Renal cortex interstitium (tissue), 11 donors: ENCODE measurements at regions not wholly inside any gene's neighbourhood (a gene's known extent, or its start where the extent isn't known, plus 50 kb on each side); places are given as distances from the start of the nearest gene placed in this dataset.
"Not testable (repeated sequence)": the region's sequence is repeated elsewhere in the genome, so short reads cannot be mapped to it uniquely, and the experiment has no call there.

ENCODE experiments used
- DNase-seq, 11 donors: peaks; one replicate each; pipeline ENCODE4 v3.0.0-alpha.2; 2013; ENCODE audit warnings: low read depth in 9 of 11, low spot score in 4 of 11; ENCODE audit errors: extremely low read depth in 1 of 11

DNA sequence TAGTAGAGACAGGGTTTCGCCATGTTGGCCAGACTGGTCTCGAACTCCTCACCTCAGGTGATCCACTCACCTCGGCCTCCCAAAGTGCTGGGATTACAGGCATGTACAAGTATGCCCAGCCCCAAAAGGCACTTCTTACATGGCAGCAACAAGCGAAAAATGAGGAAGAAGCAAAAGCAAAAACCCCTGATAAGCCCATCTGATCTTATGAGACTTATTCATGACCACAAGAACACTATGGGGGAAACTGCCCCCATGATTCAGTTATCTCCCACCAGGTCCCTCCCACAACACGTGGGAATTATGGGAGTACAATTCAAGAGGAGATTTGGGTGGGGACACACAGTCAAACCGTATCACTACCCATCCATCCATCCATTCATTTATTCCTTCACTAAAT is 163.0 kb upstream of the PDE7B start:
- DNase-seq, result not testable (repeated sequence)

DNA sequence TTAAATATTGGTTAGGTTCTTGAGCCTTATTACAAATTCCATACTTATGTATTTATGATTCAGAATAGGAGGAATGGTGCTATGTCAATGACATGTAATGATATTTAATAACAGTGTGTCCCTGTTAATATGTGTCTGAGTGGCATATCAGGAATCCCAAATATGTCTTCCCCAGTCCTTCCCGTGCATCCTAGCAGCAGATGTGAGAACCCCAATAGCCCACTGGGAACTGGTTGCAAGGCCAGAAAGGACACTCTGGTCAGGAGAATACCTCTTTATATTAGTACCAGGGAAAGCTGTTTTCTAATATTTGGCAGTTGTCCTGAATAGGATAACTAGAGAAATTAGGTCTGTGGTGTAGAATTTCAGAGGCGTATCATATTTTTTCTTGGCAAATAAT is 159.1 kb upstream of the PDE7B start:
- no peak for DNase-seq

DNA sequence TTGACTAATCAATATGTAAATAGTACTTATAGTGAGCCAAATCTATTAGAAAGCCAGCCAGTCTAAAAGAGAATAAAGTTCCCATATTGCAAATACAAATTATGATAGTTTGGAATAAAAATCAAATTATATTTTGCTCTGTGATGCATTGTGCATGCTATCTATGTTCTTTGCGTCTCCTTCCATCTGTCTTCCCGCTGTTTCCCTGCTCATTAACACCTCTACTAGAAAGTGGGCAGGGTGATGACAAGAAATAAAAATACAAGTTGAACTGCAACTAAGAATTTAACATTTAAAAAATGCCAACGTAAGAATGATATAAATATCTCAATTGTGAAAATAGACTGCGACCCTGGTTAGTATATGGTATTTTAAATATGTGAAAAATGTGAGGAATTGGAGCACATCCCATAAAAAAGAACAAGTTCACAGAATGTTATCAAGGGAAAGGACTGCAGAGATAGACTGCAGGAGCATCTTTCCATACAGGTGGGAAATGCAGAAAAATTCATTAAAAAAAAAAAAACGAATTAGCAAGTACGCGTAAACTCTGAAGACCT is 157.6 kb upstream of the PDE7B start:
- no peak for DNase-seq

DNA sequence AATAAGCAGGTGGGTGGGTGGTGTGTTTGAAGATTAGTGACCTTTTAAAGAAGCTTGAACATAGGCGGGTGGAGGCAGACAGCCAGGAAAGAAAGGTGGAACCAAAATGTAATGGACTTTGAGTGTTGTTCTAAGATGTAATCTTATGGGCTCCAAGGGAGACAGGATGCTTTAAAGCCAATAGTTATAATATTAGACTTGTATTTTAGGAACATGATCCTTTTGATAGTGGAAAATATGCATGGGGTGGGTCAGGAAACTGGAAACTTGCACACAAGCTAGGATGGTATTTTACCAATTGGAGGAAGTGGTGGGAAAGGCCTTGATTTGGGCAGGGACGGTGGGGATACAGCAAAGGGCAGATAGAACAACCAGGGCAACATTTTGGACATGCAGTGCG is 151.8 kb upstream of the PDE7B start:
- DNase-seq, result no peak

DNA sequence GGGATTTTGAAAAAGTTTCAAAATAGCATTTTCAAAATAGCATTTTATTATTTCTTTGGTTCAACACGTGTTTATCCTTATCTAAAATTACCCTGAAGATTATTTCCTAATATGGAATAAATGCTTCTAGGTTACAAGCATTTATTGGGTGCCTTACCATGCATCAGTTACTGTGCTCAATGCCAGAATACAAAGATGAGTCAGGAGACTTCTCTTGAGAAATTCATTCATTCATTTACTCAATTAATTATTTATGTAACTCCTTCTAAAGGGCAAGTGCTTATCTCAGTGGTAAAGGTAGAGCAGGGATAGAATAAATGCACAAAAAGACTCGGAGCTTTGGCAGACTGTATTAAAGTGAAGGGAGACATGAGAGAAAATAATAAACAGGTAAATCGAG is 150.1 kb upstream of the PDE7B start:
- no peak for DNase-seq

DNA sequence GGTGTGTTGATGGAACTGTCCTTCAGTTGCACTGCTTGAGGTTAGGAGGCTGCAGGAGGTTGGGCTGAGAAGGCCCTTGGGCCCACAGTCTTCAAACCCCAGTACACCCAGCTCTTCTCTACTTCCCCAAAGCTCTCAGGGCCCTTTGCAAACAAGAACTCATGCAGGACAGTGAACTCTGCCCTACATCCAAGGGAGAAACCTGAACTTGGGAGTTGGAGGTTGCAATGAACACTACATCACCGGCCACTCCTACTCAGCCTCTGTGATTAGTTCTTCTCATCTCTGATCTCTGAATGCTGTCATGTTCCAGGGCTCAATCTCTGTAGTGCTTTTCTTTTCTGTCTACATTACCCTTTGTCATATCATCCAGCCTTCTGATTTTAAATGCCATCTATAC is 148.5 kb upstream of the PDE7B start:
- DNase-seq, result no peak

DNA sequence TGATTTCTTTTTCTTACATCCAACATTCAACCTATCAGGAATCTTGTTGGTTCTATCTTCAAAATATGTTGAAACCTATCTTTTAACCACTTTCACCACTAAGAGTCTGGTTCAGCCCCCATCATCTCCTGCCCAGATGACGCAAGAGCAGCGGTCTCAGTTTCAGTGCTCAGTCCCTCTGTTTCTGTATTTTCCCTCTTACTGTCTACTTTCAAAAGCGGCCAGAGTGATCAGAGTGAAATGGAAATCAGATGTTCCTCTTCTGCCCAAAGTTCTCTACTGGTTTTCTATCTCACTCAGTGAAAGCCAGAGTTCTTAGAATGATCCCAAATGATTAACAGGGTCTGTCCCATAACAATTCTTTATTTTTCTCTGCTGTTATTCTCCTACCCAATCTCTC is 147.9 kb upstream of the PDE7B start:
- no peak for DNase-seq

DNA sequence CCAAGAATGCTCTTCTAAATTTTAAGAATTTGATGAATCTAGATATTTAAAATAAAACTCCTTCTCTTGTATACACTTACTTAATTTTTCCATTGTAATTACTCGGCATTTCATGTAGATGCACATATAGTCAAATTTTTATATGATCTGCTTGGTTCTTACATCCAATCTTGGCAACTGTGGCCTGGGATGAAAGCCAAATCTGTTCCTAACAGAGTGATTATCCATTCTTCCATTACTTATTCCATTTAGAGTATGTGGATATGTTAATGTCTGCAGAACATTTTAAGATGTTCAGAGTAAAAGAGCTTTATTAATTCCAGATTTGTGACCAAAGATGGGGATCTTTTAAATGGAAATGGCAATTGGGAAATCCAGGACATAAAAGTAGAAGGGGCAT is 144.1 kb upstream of the PDE7B start:
- no peak for DNase-seq

DNA sequence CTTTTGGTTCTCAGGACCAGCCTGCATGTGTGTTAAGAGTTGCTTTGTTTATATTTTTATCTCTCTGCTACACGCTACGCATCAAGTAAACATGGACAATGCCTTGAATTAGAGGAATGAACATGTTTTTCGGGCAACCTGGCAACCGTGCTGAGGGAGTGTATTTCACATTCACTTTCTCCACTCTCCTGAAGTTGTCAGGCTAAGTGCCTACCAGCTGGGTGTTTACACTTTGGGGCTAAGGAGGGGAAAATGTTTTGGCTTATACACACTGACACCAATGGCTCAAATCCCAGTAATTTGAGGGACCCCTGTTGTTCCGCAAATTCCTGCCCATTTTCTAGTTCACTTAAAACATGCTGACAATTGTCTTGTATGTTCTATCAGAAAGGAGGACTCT is 141.5 kb upstream of the PDE7B start:
- DNase-seq, result no peak

DNA sequence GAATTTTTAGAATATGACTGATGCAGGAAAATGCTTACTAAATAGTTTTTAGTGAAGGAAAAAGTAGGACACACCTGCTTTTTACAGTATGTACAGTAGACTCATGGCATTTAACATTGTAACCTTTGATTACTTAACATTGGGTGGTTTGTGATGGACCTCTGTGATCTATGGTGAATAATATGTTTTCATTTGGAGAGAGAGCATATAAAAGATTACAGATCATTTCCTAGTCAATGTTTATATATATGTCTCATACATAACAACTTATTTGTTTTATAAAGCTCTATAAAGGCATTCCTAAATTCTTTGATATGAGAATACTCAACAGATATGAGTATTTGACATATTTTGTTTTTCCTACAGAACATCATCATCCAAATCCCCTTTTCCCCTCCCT is 129.3 kb upstream of the PDE7B start:
- DNase-seq, result no peak

DNA sequence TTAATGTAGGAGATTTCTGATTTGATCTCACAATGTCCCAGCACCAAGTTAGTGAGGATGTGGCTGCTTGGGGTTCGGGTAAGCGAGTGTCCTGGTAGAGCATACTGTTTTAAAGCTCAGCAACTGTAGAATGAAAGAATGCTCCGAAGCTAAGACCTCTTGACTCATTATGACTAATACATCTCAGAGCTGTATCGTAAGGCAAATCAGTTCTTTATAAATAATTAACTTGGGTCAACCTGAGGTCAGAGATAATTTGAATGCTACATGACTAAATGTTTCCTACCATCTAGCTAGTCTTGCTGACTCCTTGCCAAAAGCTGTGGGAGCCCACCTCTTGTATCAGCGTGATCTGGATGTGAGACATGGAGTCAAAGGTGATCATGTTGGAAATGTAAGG is 128.8 kb upstream of the PDE7B start:
- DNase-seq, result peak in 4 of 11 donors; percentile 13 to 27 (median 16)

DNA sequence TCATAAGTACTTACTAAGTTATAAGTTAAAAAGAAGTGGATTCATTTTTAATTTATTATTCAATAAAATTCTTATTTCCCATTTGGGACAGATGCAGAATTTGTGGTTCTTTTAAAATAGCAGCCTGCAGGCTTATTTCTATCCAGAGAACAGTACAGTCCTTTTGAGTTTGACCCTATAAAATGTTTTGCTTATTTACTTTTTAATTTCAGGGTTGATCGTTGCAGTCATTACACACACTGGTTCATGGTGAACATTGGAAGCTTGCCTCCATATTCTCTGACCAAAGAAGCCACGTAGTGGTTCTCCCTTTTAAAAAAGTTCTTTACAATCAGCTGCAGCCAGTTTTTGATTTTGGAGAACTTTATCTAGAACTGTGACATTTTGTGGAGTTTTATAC is 122.9 kb upstream of the PDE7B start:
- DNase-seq, result no peak

DNA sequence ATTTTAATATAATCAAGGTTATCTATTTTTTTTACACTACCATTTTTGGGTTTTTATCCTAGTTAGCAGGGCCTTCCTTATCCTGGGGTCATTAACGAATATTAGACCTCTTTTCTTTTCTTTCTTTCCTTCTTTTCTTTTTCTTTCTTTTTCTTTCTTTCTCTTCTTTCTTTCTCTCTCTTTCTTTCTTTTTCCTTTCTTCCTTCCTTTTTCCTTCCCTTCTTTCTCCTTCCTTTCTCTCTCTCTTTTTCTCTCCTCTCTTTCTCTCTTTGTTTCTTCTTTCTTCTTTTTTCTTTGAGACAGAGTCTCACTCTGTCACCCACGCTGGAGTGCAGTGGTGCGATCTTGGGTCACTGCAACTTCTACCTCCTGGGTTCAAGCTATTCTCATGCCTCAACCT is 120.4 kb upstream of the PDE7B start:
- no peak for DNase-seq

DNA sequence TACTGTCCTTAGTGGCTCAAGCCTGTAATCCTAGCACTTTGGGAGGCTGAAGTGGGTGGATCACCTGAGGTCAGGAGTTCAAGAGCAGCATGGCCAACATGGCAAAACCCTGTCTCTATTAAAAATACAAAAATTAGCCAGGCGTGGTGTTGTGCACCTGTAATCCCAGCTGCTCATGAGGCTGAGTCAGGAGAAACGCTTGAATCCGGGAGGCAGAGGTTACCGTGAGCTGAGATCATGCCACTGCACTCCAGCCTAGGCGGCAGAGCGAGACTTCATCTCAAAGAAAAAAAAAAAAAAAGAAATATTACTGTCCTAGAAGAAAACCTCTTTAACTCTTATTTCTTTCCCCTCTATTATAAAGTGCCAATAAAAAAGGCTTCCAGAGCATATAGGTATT is 115.2 kb upstream of the PDE7B start:
- not testable (repeated sequence) for DNase-seq

DNA sequence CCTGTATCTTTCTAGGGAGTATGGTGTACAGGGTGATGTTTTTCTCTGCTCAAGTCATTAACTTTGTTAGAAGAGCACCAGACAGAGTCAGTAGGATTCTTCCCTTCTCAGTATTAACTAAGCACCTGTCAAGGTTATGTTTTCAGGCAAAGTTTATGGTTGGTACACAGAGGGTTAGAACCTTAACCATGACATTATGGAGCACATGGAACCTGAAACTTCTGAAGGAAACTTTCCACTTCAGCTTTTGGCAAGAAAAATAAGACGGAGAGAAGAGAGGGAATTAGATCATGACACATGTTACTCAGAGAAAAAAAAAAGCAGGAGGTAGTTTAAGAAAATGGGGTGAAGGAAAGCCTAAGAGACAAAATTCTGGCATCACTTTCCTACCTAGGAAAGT is 112.9 kb upstream of the PDE7B start:
- peak in 6 of 11 donors; percentile 17 to 48 (median 31) for DNase-seq

DNA sequence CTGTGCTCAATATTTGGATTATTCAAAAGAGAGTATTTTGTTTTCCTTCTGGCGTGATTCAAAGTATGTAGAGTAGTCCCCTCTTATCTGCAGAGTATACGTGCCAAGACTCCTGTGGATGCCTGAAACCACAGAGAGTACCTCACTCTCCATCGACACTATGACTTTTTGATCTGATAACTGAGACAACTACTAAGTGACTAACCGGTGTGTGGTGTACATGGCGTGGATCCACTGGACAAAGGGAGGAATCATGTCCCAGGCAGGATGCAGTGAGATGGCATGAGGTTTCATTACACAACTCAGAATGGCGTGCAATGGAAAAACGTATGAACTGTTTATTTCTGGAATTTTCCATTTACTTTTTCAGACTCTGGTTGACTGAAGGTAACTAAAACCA is 112.2 kb upstream of the PDE7B start:
- no peak for DNase-seq

DNA sequence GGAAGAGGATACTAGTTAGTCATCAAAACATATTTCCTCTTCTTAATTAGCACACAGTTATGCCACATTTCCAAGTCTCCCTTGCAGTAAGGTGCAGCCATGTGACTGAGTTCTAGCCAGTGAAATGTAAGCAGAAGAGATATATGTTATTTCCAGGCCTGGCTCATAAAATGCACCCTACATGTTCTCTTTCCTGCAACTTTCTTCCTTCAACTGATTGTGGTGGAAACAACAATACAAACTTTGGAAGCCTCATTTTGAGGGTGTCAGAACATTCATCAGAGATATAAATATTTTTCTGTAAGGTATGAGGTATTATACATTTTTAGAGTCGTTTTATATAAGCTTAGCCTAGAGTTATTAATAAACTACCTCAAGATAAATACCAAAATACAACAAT is 110.9 kb upstream of the PDE7B start:
- DNase-seq, result no peak

DNA sequence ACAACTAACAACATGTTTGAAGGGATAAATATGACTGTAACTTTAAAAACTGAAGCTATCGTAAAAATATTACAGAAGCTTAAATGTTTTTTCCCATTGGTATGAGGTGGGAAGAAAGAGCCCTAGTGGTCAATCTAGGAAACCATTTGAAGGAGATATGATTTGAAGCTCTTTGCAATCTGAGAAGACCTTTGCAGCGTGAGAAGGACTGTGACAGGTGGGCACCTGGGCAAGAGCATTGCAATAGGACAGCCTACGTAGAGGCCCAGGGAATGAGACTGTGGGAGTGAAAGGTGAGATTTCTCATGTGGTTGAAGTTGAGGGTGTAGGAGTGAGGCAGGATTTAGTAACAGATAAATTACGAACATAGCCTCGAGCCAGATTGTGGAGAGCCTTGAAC is 108.0 kb upstream of the PDE7B start:
- peak in 2 of 11 donors; percentile 10 to 29 for DNase-seq

DNA sequence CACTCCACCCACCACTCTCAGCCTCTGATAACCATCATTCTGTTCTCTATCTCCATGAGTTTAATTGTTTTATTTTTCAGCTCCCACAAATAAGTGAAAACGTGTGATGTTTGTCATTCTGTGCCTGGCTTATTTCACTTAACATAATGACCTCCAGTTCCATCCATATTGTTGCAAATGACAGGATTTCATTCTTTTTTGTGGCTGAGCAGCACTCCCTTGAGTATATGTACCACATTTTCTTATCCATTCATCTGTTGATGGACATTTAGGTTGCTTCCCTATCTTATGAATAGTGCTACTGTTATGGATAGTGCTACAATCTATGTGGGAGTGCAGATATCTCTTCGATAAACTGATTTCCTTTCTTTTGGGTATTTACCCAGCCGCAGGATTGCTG is 103.3 kb upstream of the PDE7B start:
- DNase-seq, result no peak

DNA sequence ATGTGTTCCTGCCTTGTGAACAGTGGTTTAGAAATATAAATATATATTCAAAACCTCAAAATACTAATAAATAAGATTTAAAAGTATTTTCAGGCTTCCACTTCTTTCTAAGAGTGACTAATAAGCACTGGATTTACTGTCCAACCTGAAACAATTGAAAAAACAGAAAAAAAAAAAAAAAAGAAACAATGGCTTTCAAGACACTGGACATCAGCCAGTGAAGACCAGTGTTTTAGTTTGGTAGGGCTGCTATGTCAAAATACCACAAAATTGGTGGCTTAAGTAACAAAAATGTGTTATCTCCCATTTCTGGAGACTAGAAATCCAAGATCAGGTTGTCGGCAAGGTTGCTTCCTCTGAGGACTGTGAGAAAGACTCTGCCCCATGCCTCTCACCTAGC is 101.4 kb upstream of the PDE7B start:
- DNase-seq, result no peak

DNA sequence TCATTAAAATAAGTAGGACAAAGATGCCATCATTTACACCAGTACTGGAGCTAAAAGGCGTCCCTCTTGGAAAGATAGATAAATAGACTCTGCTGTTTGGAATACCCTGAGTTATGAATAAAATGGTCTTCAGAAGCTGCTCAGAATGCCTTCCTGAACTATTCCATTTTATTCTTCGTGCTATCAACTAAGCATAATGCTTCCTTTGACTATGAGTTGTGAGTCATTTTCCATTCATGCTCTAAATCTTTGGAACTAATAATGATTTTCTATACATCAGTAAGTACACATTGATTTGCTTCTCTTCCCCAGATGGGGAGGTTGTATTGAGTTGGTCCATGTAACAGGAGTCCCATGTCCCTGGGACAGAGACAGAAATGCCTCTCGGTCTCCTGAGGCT is 98.3 kb upstream of the PDE7B start:
- no peak for DNase-seq

DNA sequence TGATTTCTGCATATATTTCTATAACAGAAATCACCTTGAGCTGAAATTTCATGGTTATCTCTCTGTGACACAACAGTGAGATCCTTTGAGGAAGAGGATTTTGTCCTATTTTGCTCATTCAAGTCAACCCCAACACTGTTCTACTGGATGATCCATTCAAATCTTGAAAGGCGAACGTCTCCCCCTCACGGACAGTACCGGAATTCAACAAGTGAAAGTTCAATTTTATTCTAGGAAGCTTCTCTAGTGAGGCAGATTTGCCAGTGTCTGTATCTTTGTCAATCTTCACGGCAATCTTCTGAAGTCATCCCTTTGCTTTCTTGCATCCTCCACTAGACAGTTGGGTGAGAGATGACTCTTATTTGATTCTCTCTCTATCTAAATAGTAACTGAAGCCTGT is 91.7 kb upstream of the PDE7B start:
- DNase-seq, result no peak
